C1 segment of cervical spinal cord (tissue), 14 donors: ENCODE measurements at regions not wholly inside any gene's neighbourhood (a gene's known extent, or its start where the extent isn't known, plus 50 kb on each side); places are given as distances from the start of the nearest gene placed in this dataset.

ENCODE experiments used
- DNase-seq, 14 donors: peaks; one replicate each; lab custom pipeline; 2025; lab: John Stamatoyannopoulos, UW

DNA sequence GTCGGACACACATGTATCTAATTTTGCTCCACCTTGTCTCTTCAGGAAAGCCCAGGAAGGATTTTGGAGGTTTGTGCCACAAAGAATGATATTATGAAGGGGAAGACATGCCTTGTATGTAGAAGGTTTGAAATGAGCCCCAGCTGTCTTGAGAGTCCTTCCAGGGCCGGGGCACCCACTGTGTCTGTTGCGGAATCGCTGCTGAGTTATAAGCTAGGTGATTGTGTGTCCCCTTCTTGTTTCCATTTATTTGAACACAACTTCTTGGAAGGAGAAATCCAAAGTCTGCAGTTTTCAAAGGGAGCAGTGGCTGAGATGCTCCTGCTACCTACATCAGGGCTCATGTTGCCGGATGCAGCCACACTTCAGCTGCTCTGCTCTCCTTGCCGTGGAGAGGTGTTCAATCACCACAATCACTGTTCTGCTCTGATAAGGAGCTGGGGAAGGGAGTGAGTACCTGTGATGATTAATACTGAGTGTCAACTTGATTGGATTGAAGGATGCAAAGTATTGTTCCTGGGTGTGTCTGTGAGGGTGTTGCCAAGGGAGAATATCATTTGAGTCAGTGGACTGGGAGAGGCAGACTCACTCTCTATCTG is 828.6 kb downstream of the QKI start:
- no peak for DNase-seq

- DNase-seq = no peak
Measured at GRCh38 chr6:164230804-164231203, 816.3 kb downstream of the QKI start.

GRCh38 chr6:164230259-164230658 is 815.7 kb downstream of the QKI start:
- no peak for DNase-seq

DNA sequence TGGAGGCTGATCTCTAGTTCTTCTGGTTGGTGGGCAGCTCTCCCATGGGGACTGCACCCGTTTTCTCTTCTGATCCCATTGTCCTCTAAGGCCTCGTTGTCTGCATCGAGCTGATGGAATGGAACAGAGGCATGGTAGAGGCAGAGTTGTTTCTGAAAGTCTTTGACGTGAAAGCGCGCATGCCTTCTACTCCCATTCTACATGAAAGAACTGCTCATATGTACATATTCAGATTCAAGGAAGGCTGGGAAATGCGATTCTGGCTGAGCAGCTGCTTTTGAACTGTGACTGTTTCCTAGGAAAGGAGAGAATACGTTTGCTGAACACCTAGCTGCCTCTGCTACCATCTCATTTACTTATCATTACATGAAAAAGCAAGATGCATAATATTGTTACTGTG is 815.2 kb downstream of the QKI start:
- no peak for DNase-seq

DNA sequence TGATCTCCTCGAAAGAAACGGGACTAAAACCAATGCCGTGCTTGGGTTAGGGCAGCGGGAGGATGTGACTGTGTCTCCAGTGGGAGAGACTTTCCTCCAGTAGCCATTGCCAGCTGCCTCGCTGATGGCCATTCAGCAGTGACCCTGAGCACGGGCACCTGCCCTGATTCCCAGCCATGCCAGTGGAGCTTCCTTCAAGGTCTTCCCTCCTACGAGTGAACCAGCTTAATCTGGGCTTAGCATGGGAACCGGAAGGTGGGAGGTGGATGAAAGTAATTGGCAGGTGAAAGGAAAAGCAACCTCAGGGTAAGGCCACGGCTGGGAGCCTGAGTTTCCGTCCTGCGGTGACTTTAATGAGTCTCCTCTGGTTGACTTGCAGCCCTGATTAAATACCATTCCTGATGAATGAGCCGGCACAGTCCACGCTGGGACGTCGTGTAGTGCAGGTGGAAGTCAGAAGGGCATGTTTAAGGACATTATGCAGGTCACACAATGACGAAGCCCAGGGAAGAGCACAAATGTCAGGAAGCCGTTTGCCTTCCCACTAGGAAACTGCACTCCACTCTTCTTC is 813.5 kb downstream of the QKI start:
- no peak for DNase-seq

DNA sequence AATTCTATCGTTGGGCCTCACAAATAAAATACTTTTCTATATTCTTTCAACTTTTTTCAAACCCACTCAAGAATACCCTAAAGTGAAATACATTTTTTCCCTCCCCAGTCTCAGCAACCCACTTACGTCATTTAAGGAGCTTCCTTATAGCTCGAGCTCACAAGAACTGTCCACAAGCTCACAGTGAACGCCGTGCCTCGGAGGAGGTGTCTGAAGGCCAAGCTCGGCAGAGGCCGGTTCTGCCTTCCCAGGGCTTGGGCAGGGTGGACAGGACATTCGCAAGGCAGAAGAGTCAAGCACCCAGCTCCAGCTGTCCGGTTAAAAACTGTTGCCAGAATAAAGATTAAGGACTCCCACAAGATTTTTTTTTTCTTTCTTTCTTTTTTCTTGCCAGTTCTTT is 802.3 kb downstream of the QKI start:
- DNase-seq = no peak

GRCh38 chr6:164216368-164216767 is 801.9 kb downstream of the QKI start:
- no peak for DNase-seq

DNA sequence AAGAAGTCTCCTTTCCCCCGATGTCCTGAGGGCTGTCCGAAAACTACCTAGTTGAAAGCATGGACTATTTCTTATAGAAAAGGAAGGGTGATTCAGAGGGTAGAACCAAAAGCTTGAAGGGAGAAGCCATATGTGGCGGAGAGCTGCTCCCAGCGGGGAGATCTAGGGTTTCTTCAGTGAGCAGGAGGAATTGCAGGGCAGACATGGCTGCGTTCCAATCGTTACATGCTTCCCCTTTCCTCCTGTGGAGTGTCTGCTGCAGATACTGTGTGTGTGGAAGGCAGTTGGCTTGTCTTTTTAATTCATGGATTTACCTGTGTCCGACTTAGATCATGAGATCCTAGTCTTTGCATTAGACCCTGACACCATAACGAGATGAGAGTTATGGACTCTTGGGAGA is 799.5 kb downstream of the QKI start:
- peak in 1 of 14 donors; percentile 34 for DNase-seq

DNA sequence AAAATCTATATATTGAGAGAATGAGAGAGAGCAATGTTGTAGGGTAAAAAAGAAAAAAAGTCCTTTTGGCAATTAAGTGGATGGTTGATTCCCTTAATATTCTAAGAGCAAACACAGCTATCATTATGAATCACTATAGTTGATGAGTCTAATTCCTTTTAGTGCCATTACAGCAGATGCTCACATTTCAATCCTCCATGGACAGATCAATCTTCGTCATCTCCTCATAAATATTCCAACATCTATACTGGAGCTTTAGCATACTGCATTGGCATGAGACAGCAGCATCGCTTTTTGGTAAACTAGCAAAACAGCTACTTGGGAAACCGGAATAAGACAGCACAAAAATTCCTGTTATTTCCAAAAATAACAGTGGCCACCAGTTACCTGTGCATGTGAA is 796.7 kb downstream of the QKI start:
- DNase-seq = no peak

- DNase-seq = no peak
Measured at GRCh38 chr6:164210783-164211182, 796.3 kb downstream of the QKI start.

DNA sequence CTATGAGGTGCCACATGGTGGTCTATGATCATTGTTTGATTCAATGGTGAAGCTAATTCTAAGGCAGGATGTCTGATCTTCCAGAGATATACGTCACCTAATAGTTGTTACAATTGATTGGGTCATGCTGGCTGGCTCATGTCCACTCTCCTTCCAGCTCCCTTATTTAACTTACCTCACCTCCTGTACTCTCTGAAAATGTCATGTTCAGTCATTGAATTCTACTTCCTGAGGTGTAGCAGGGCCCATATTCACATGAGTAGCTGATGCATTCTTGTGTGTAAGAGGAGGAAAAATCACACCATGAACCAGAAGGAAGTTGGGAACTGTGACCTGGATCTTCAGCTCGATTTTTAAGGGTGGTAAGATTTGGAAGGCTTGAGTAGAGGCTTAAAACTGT is 795.8 kb downstream of the QKI start:
- no peak for DNase-seq

- DNase-seq = no peak
Measured at GRCh38 chr6:164208371-164208770, 793.9 kb downstream of the QKI start.

DNA sequence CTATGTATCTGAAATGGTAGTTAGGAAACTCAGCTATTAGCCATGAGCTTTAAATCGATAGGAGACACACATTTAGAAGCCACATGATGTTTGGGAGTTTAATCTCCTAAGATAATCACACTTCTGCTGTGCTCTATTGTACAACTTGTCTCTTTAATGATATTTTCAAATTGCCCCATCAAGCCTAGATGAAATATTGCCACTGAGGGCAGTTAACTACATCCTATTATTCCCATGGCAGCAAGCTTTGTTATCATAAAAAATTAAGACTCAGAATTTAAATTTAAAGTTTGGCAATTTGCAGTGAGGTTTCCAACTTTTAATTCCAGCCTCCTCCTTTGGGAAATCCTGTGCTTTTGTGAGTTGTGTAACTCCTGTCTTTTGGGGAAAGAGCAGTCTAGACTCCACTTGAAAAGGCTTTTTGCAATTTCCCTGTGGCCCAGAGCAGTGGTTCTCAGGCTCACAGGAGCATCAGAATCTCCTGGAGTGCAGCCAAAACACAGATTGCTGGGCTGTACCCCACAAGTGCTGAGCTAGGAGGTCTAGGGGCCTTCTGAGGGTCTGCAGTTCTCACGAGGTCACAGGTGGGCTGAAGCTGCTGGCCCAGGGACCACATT is 792.4 kb downstream of the QKI start:
- DNase-seq = no peak

GRCh38 chr6:164200071-164200470 is 785.6 kb downstream of the QKI start:
- no peak for DNase-seq

DNA sequence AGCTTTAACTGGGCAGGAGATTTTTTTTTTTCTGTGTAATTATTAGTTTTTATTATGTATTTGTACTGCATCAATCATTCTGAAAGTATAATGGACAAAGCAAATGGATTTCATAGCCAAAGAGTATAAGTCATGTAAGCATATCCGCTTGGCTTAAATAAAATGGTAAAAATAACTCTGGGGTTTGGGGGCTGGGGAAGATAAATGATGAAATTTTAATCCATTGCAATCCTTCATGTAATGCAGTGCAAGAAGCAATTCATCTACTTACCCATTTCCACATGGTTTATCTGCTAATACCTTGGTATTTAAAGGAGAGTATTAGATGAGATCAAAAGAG is 781.4 kb downstream of the QKI start:
- no peak for DNase-seq

DNA sequence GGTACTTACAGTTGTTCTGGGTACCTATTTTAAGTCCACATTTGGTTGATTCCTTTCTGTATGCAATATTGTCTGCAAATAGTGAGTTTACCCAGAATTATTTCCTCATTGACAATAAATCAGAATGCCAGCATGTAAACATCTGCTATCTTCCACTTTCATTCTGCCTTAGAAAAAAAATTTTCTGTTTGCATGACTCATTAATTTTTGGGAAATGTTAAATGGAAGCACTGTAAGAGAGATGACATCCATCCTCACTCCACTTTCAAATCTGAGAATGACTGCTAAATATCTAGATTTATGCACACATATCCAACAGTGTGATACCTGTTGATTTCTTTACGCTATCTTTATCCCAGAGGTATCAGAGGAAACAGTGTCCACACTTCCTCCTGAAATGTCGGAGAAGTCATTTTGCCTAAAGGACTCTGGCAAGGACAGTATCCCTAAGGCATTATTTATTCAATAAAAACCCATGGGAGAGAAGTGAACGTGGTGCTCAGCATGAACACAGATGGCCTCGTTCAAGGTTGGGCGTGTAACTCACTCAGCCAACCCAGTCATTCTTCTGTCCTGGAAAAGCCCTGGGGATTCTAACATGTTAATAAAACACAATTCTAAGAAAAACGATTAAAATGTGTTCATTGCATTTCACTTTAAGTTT is 780.9 kb downstream of the QKI start:
- DNase-seq = no peak

GRCh38 chr6:164188861-164189260 is 774.3 kb downstream of the QKI start:
- DNase-seq = no peak

- DNase-seq = peak in 3 of 14 donors; percentile 4 to 47 (median 19)
Measured at GRCh38 chr6:164185471-164185871, 771.0 kb downstream of the QKI start.

DNA sequence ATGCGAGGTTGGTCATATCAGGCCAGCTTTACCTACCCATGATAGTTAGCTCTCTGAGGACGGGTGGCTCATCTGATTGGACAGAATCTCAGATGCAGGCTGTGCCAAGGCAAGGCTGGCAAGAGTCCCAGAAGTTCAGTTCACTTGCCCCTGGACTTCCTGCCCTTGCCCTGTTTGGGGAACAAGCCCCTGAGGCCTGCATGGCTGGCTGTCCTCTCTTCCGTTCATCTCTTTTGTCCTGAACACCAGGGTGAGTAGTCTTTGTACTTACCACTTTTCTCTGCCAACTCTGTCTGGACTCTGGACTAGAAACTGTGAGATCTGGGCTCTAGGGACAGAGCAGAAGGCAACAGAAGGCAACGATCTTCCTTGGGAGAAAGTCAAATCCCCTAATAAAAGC is 769.9 kb downstream of the QKI start:
- DNase-seq = peak in 7 of 14 donors; percentile 2 to 31 (median 9)

DNA sequence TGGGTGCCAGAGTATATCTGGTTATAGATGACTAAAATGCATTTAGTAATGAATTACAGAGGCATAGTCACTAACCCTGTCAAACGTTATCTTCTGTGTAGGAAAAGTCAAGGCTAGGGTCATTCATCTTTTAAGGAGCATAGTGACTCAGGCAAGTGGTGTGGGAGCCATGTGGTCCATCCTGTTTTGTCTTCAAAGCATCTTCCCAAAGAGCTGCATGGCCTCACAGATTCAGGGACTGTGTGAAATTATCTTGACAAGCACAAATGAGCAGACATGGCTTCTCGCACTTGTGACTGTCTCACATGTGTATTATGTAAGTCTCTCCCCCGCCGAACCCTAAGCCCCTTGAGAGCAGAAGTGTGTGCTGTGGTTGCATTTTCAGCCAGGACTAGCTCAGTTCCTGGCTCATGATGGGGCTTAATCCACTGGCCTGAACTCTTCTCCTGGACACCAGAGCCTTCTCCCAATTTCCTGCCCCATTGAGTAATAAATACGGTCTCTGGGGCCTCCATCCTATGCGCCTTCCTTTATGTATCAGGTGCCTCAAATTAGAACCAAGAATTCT is 769.1 kb downstream of the QKI start:
- no peak for DNase-seq

DNA sequence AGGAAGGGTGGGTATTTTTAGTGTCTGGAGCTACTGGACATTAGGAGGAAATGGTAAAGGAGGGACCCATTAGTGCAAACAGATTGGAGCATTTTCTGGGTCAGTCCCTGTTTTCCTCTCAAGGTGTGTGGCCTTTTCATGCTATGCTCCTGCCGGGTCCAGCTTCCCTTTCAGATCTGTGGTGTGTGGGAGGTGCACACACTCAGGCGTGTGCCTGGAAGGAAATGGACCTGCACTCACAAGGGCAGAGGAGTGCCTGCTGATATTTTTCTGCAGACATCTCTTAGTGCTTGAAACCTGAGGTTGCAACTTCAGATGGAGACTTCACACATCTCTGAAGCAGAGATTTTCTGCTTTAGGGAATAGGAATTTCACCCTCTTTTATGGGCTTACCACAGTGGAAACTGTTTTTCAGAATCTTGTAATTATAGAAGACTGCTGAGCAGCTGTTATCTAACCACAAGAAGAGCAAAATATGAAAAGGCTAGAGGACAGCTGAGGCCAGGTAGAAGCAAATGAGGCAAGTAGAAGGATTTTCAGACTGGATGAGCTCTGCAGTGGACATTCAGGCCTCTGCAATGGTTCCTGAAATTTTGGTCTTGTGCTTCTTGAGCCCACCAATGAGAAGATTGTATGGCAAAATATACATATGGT is 764.3 kb downstream of the QKI start:
- DNase-seq = no peak

DNA sequence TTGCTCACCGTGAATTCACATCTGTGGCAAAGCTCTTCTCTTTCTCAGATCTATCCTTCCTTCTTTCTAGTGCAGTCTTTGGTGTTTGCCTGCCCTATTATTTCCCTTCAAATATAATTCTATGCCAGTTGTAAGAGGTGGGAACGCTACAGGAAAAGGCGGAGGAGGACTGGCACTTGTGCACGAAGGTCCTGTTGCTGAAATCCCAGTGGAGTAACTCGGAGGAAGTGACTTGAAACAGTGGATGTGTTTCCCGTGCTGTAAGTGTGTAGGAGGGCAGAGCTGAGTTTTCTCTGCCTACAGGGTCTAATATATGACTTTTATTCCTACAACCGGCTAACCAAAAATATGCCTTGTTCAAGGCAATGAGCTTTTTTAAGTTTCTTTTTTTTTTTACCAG is 754.8 kb downstream of the QKI start:
- no peak for DNase-seq
